Small intestine (tissue), 7 donors: ENCODE measurements at regions not wholly inside any gene's neighbourhood (a gene's known extent, or its start where the extent isn't known, plus 50 kb on each side); places are given as distances from the start of the nearest gene placed in this dataset.

Source experiments
- DNase-seq, 2 donors: peaks; one replicate each; pipeline versions ENCODE4 v3.0.0 to v3.0.0-alpha.2; 2013
- FAIRE-seq: peaks from 2 replicates; lab custom pipeline; 2012; peaks lifted over from hg19 to GRCh38; lab: Jason Lieb, UNC
- H3K27ac ChIP-seq, 3 donors: one replicate each; pipeline ENCODE4 v1.5.1; 2013; ENCODE audit warnings: low read length in 2 of 3, mild to moderate bottlenecking in 2 of 3, control low read depth in 1 of 3, inconsistent platforms in 1 of 3, low read depth in 1 of 3, moderate library complexity in 1 of 3
- H3K27me3 ChIP-seq, 3 donors: one replicate each; pipeline ENCODE4 v1.6.1; 2013; ENCODE audit warnings: low read length in 3 of 3, inconsistent platforms in 1 of 3; ENCODE audit not compliant: control insufficient read depth in 3 of 3, insufficient read depth in 3 of 3
- H3K36me3 ChIP-seq, 3 donors: one replicate each; pipeline ENCODE4 v1.6.1; 2013; ENCODE audit warnings: low read length in 3 of 3, inconsistent platforms in 1 of 3, low read depth in 1 of 3, mild to moderate bottlenecking in 1 of 3, moderate library complexity in 1 of 3; ENCODE audit not compliant: control insufficient read depth in 3 of 3, insufficient read depth in 2 of 3
- H3K4me1 ChIP-seq, 3 donors: one replicate each; pipeline ENCODE4 v1.6.1; 2013; ENCODE audit warnings: low read length in 2 of 3, inconsistent platforms in 1 of 3, low read depth in 1 of 3, mild to moderate bottlenecking in 1 of 3, moderate library complexity in 1 of 3; ENCODE audit not compliant: control insufficient read depth in 3 of 3, insufficient read depth in 2 of 3
- H3K4me3 ChIP-seq, 3 donors: one replicate each; pipeline ENCODE4 v1.5.1; 2013; ENCODE audit warnings: low read length in 3 of 3, control low read depth in 1 of 3, inconsistent platforms in 1 of 3, low read depth in 1 of 3, mild to moderate bottlenecking in 1 of 3, moderate library complexity in 1 of 3
- H3K9me3 ChIP-seq, 2 donors: one replicate each; pipeline ENCODE4 v1.6.1; 2013; ENCODE audit warnings: low read depth in 1 of 2, low read length in 1 of 2; ENCODE audit not compliant: control insufficient read depth in 2 of 2, insufficient read depth in 1 of 2
- WGBS, 3 donors: extraction: QIAGEN DNeasy Blood & Tissue Kit; methylation state at CpG; one replicate each; pipeline ENCODE4 v1.1.7; 2013; 5-methylcytosine and 5-hydroxymethylcytosine counted together
- donor health status: healthy with polysubstance abuse.
- donor health status: control.
- donor health status: control.
- donor health status: Bipolar disorder and iron deficiency.
- donor health status: healthy.

GRCh38 chr11:111444040-111444439 is 65.0 kb upstream of the POU2AF1 start:
- no peak for DNase-seq
- Histone ChIP-seq H3K4me1 (no peaks in the 10 kb centered on the region), H3K9me3 (no peaks in the 10 kb centered on the region), H3K27ac (no peak overlapping the region), H3K4me3 (no peak overlapping the region), H3K36me3 (no peaks in the 10 kb centered on the region), H3K27me3 (no peaks in the 10 kb centered on the region)
- FAIRE-seq: no peak

- no peak overlapping the region for H3K4me3 ChIP-seq
- no peaks in the 10 kb centered on the region for H3K36me3 ChIP-seq
- no peak for DNase-seq
- no peaks in the 10 kb centered on the region for H3K9me3 ChIP-seq
- H3K4me1 ChIP-seq: no peaks in the 10 kb centered on the region
- no peaks in the 10 kb centered on the region for H3K27me3 ChIP-seq
- WGBS, 3 donors: 67 to 79% (median 72%) methylated on average over 7 of the region's 7 CpGs
- no peak for FAIRE-seq
- H3K27ac ChIP-seq: no peak overlapping the region
These were observed 64.6 kb upstream of the POU2AF1 start for GRCh38 chr11:111443640-111444039.

- H3K27ac ChIP-seq: no peak overlapping the region
These were observed 64.0 kb upstream of the POU2AF1 start for GRCh38 chr11:111443032-111443431.

GRCh38 chr11:111441443-111441842 is 62.4 kb upstream of the POU2AF1 start:
- 68 to 79% (median 70%) methylated on average over 8 of the region's 8 CpGs for WGBS, 3 donors
- H3K4me1 ChIP-seq: peaks cover 0 to 7% (median 0%) of the 10 kb centered on the region in 3 donors
- no peak for FAIRE-seq
- DNase-seq: no peak
- H3K27me3 ChIP-seq: peaks cover 0 to 2% (median 0%) of the 10 kb centered on the region in 3 donors
- H3K9me3 ChIP-seq: no peaks in the 10 kb centered on the region
- H3K4me3 ChIP-seq: no peak overlapping the region
- no peaks in the 10 kb centered on the region for H3K36me3 ChIP-seq
- H3K27ac ChIP-seq: peak overlapping the region in 1 of 3 donors; percentile 47

More at GRCh38 chr11:111443032-111443431, 64.0 kb upstream of the POU2AF1 start:
- FAIRE-seq: no peak
- DNase-seq: no peak
- WGBS, 3 donors: 62 to 83% (median 70%) methylated on average over 2 of the region's 2 CpGs
- H3K36me3 ChIP-seq: no peaks in the 10 kb centered on the region
- no peaks in the 10 kb centered on the region for H3K9me3 ChIP-seq
- no peak overlapping the region for H3K4me3 ChIP-seq
- H3K4me1 ChIP-seq: no peaks in the 10 kb centered on the region
- H3K27me3 ChIP-seq: peaks cover 0 to under 1% (median 0%) of the 10 kb centered on the region in 3 donors

- WGBS, 3 donors: 74 to 88% (median 79%) methylated on average over 5 of the region's 5 CpGs
- DNase-seq (no peak), FAIRE-seq (no peak)
These were observed 61.5 kb upstream of the POU2AF1 start for GRCh38 chr11:111440416-111441205.

GRCh38 chr11:111439901-111440300 is 60.8 kb upstream of the POU2AF1 start:
- Histone ChIP-seq H3K27ac (no peak overlapping the region), H3K9me3 (no peaks in the 10 kb centered on the region), H3K4me3 (no peak overlapping the region), H3K27me3 (peaks cover 0 to 2% (median 0%) of the 10 kb centered on the region in 3 donors), H3K36me3 (no peaks in the 10 kb centered on the region), H3K4me1 (peaks cover 0 to 7% (median 0%) of the 10 kb centered on the region in 3 donors)
- no peak for FAIRE-seq
- WGBS, 3 donors: 35 to 80% (median 39%) methylated on average over 1 of the region's 1 CpG
- DNase-seq: no peak

More at GRCh38 chr11:111440416-111441205, 61.5 kb upstream of the POU2AF1 start:
- peaks cover 0 to 7% (median 0%) of the 10 kb centered on the region in 3 donors for H3K4me1 ChIP-seq
- H3K4me3 ChIP-seq: no peak overlapping the region
- no peak overlapping the region for H3K27ac ChIP-seq
- H3K9me3 ChIP-seq: no peaks in the 10 kb centered on the region
- peaks cover 0 to 2% (median 0%) of the 10 kb centered on the region in 3 donors for H3K27me3 ChIP-seq
- no peaks in the 10 kb centered on the region for H3K36me3 ChIP-seq

DNA sequence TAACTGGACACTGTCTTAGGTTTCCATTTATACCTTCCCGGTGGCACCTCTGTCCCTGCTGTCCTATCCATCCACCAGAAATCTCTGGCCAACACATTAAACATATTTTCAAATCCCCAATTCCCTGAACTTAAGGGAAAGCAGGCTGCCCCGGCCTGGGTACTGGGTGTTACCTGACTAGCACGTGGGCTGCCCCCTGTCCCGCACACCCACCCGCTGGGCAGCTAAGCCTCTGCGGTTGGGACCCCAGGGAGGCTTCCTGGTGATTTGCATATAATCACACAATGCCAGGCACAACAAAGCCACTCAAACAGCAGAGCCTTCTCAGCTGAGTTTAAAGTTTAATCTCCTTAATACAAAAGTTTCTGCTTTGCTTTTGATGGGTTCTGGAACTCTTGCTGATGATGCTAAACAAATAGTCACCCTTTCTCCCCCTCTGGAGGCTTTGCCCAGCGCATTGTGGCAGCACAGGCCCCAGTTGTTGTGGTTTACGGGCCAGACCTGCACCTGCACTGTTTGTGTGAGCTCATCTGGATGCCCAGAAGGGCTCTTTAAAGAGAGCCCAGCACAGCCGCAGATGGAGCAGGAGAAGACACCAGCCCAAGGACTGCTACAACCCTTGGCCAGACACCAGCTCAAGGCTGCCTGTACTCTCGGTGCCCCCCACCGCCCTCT is 59.9 kb upstream of the POU2AF1 start:
- Histone ChIP-seq H3K4me3 (no peak overlapping the region), H3K36me3 (no peaks in the 10 kb centered on the region), H3K4me1 (peaks cover 0 to 7% (median 0%) of the 10 kb centered on the region in 3 donors), H3K27ac (no peak overlapping the region), H3K9me3 (no peaks in the 10 kb centered on the region), H3K27me3 (peaks cover 0 to 2% (median 0%) of the 10 kb centered on the region in 3 donors)
- FAIRE-seq (no peak), DNase-seq (no peak)
- 80 to 87% (median 83%) methylated on average over 11 of the region's 11 CpGs for WGBS, 3 donors

DNA sequence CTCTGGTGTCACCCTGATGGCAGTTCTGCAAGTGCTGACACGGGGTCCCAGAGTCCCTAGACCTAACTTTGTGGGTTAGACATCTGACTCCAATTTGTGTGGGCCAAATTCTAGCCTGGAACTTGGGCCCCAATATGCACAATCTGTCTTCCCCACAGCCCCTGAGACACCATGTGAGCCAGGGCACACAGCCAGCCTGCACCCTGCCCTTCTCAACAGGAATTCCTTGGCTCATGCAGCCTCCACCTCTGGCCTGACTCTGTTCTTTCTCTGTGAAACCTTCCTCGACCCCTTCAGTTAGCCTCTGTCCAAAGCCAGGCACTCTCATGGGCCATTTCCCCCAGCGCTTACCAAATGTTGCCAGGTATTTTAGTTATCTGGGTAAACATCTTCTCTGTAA is 59.1 kb upstream of the POU2AF1 start:
- 70 to 75% (median 75%) methylated on average over 3 of the region's 3 CpGs for WGBS, 3 donors
- Histone ChIP-seq H3K4me3 (no peak overlapping the region), H3K9me3 (no peaks in the 10 kb centered on the region), H3K27ac (no peak overlapping the region), H3K36me3 (no peaks in the 10 kb centered on the region), H3K4me1 (peaks cover 0 to 7% (median 0%) of the 10 kb centered on the region in 3 donors), H3K27me3 (peaks cover 0 to 2% (median 0%) of the 10 kb centered on the region in 3 donors)
- DNase-seq (no peak), FAIRE-seq (no peak)
